GM23338 (cell line): ENCODE measurements at regions not wholly inside any gene's neighbourhood (a gene's known extent, or its start where the extent isn't known, plus 50 kb on each side); places are given as distances from the start of the nearest gene placed in this dataset.

Source experiments
- ATAC-seq: fragments of 200-7000 bp; cut with Tn5 transposase; 3 replicates; pipeline ENCODE4 v1.9.1; 2020
- DNase-seq: peaks from one replicate; pipeline ENCODE4 v3.0.0-alpha.2; 2015; ENCODE audit warnings: low spot score
- H2AFZ ChIP-seq: fragments of 200-600 bp; sonication (generic); 2 replicates; pipeline ENCODE4 v1.8.0; 2016; ENCODE audit warnings: antibody characterized with exemption, mild to moderate bottlenecking, moderate library complexity
- H3F3A ChIP-seq: fragments of 200-600 bp; sonication (generic); replicated peaks from 2 replicates; pipeline ENCODE4 v1.8.0; 2017; ENCODE audit warnings: antibody characterized with exemption, mixed run types, low read depth
- H3K27ac ChIP-seq: fragments of 200-600 bp; sonication (generic); 2 replicates; pipeline ENCODE4 v1.6.1; 2016; ENCODE audit warnings: low read depth
- H3K27me3 ChIP-seq: fragments of 200-600 bp; sonication (generic); 2 replicates; pipeline ENCODE4 v1.8.0; 2016; ENCODE audit warnings: mild to moderate bottlenecking, mixed run types, moderate library complexity; ENCODE audit not compliant: insufficient read depth
- H3K36me3 ChIP-seq: fragments of 200-600 bp; sonication (generic); 2 replicates; pipeline ENCODE4 v1.8.0; 2016; ENCODE audit warnings: mild to moderate bottlenecking; ENCODE audit not compliant: insufficient read depth
- H3K4me1 ChIP-seq: fragments of 200-600 bp; sonication (generic); 2 replicates; pipeline ENCODE4 v1.8.0; 2016; ENCODE audit warnings: mild to moderate bottlenecking, moderate library complexity; ENCODE audit not compliant: insufficient read depth
- H3K4me2 ChIP-seq: fragments of 200-600 bp; sonication (generic); 2 replicates; pipeline ENCODE4 v1.7.1; 2017; ENCODE audit warnings: mixed run types
- H3K4me3 ChIP-seq: fragments of 200-600 bp; sonication (generic); 2 replicates; pipeline ENCODE4 v1.6.1; 2016; ENCODE audit warnings: mixed run types
- H3K79me2 ChIP-seq: fragments of 200-600 bp; sonication (generic); replicated peaks from 2 replicates; pipeline ENCODE4 v1.8.0; 2017; ENCODE audit warnings: mild to moderate bottlenecking; ENCODE audit not compliant: insufficient read depth
- H3K9me2 ChIP-seq: fragments of 200-600 bp; sonication (generic); 2 replicates; pipeline ENCODE4 v1.8.0; 2017; ENCODE audit not compliant: insufficient read depth
- H4K20me1 ChIP-seq: fragments of 200-600 bp; sonication (generic); replicated peaks from 2 replicates; pipeline ENCODE4 v1.8.0; 2017; ENCODE audit warnings: mild to moderate bottlenecking; ENCODE audit not compliant: insufficient read depth
- H3K27ac Mint-ChIP-seq: 2 replicates; pipeline ENCODE4 v1.8.0; 2020; ENCODE audit warnings: inconsistent platforms, mild to moderate bottlenecking, moderate library complexity, mixed read lengths
- H3K27me3 Mint-ChIP-seq: 3 replicates; pipeline ENCODE4 v1.8.0; 2022; ENCODE audit warnings: low read depth, mild to moderate bottlenecking, moderate library complexity, mixed read lengths, inconsistent platforms; ENCODE audit not compliant: insufficient read depth, poor library complexity
- H3K36me3 Mint-ChIP-seq: 3 replicates; pipeline ENCODE4 v1.8.0; 2021; ENCODE audit warnings: low read depth, mild to moderate bottlenecking, inconsistent platforms, moderate library complexity, mixed read lengths
- H3K4me1 Mint-ChIP-seq: 3 replicates; pipeline ENCODE4 v1.8.0; 2020; ENCODE audit warnings: mild to moderate bottlenecking, inconsistent platforms, mixed read lengths
- H3K4me3 Mint-ChIP-seq: 3 replicates; pipeline ENCODE4 v1.8.0; 2021; ENCODE audit warnings: moderate library complexity, mild to moderate bottlenecking, inconsistent platforms, mixed read lengths
- H3K9me3 Mint-ChIP-seq: 3 replicates; pipeline ENCODE4 v1.8.0; 2020; ENCODE audit warnings: moderate library complexity, mild to moderate bottlenecking, inconsistent platforms, mixed read lengths
- CREB1 ChIP-seq: fragments of 250-450 bp; sonication (Bioruptor Pico); IDR thresholded peaks from 2 replicates; pipeline ENCODE4 v1.5.0; 2020; ENCODE audit warnings: low read depth, mild to moderate bottlenecking, moderate library complexity
- CTCF ChIP-seq, 2 experiments: fragments of 200-600 bp in 1 of 2; sonication (generic) in 1 of 2; conservative IDR thresholded peaks; 2 replicates each; pipeline versions ENCODE4 v1.5.1 to v1.6.1; 2016 to 2017; ENCODE audit warnings: antibody characterized with exemption in 2 of 2, low read depth in 2 of 2, mild to moderate bottlenecking in 2 of 2, moderate library complexity in 1 of 2
- EZH2 ChIP-seq: fragments of 200-600 bp; sonication (generic); IDR thresholded peaks from one replicate; pipeline ENCODE4 v1.8.0; 2017; ENCODE audit warnings: antibody characterized with exemption, mild to moderate bottlenecking, low read depth; ENCODE audit not compliant: unreplicated experiment
- EZH2phosphoT487 ChIP-seq: fragments of 200-600 bp; sonication (generic); IDR thresholded peaks from one replicate; pipeline ENCODE4 v1.8.1; 2018; ENCODE audit warnings: antibody characterized with exemption; ENCODE audit not compliant: unreplicated experiment
- JUNB ChIP-seq: IDR thresholded peaks from one replicate; pipeline ENCODE4 v1.6.1; 2016; ENCODE audit warnings: antibody characterized with exemption; ENCODE audit not compliant: unreplicated experiment
- NANOG ChIP-seq: IDR thresholded peaks from 2 replicates; pipeline ENCODE4 v1.6.1; 2016; ENCODE audit warnings: antibody characterized with exemption, borderline replicate concordance
- POLR2AphosphoS5 ChIP-seq: IDR thresholded peaks from 2 replicates; pipeline ENCODE4 v1.6.1; 2016; ENCODE audit warnings: antibody characterized with exemption, low read depth
- REST ChIP-seq: IDR thresholded peaks from one replicate; pipeline ENCODE4 v1.6.1; 2018; ENCODE audit warnings: antibody characterized with exemption; ENCODE audit not compliant: unreplicated experiment
- STAT1 ChIP-seq: IDR thresholded peaks from one replicate; pipeline ENCODE4 v1.6.1; 2016; ENCODE audit warnings: antibody characterized with exemption; ENCODE audit not compliant: unreplicated experiment
- ZNF114 ChIP-seq: fragments of 250-450 bp; sonication (Bioruptor Pico); IDR thresholded peaks from 2 replicates; pipeline ENCODE4 v1.5.0; 2020; ENCODE audit warnings: mild to moderate bottlenecking, moderate library complexity
- ZNF331 ChIP-seq: fragments of 250-450 bp; sonication (Bioruptor Pico); IDR thresholded peaks from 2 replicates; pipeline ENCODE4 v1.5.0; 2020; ENCODE audit warnings: low read depth, mild to moderate bottlenecking, moderate library complexity
- TF ChIP-seq, protein P1 (sequence below): IDR thresholded peaks from 2 replicates; pipeline ENCODE4 v1.6.1; 2016; ENCODE audit warnings: antibody characterized with exemption
- TF ChIP-seq, protein P2 (sequence below): fragments of 250-450 bp; sonication (Bioruptor Pico); IDR thresholded peaks from 2 replicates; pipeline ENCODE4 v1.5.0; 2020; ENCODE audit warnings: mild to moderate bottlenecking, moderate library complexity

- ATAC-seq (no peak), DNase-seq (no peak)
- H3K27me3 ChIP-seq, result no peaks in the 10 kb centered on the region
- no peak overlapping the region for H2AFZ ChIP-seq
- no peaks in the 10 kb centered on the region for H3K36me3 ChIP-seq
- no peak overlapping the region for H3K27ac Mint-ChIP-seq
- TF ChIP-seq JUNB (no peak), STAT1 (no peak), REST (no peak), ZNF114 (no peak), CREB1 (CRISPR knock-in tag) (no peak), EZH2phosphoT487 (no peak), ZNF331 (no peak), CTCF (conservative IDR thresholded peaks at IDR 0.05; ENCODE audit: low read depth in 2 of 2) (no peak), EZH2 (no peak), NANOG (no peak), POLR2AphosphoS5 (no peak)
- TF ChIP-seq, protein P1, sequence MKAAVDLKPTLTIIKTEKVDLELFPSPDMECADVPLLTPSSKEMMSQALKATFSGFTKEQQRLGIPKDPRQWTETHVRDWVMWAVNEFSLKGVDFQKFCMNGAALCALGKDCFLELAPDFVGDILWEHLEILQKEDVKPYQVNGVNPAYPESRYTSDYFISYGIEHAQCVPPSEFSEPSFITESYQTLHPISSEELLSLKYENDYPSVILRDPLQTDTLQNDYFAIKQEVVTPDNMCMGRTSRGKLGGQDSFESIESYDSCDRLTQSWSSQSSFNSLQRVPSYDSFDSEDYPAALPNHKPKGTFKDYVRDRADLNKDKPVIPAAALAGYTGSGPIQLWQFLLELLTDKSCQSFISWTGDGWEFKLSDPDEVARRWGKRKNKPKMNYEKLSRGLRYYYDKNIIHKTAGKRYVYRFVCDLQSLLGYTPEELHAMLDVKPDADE, result no peak
- TF ChIP-seq, protein P2, sequence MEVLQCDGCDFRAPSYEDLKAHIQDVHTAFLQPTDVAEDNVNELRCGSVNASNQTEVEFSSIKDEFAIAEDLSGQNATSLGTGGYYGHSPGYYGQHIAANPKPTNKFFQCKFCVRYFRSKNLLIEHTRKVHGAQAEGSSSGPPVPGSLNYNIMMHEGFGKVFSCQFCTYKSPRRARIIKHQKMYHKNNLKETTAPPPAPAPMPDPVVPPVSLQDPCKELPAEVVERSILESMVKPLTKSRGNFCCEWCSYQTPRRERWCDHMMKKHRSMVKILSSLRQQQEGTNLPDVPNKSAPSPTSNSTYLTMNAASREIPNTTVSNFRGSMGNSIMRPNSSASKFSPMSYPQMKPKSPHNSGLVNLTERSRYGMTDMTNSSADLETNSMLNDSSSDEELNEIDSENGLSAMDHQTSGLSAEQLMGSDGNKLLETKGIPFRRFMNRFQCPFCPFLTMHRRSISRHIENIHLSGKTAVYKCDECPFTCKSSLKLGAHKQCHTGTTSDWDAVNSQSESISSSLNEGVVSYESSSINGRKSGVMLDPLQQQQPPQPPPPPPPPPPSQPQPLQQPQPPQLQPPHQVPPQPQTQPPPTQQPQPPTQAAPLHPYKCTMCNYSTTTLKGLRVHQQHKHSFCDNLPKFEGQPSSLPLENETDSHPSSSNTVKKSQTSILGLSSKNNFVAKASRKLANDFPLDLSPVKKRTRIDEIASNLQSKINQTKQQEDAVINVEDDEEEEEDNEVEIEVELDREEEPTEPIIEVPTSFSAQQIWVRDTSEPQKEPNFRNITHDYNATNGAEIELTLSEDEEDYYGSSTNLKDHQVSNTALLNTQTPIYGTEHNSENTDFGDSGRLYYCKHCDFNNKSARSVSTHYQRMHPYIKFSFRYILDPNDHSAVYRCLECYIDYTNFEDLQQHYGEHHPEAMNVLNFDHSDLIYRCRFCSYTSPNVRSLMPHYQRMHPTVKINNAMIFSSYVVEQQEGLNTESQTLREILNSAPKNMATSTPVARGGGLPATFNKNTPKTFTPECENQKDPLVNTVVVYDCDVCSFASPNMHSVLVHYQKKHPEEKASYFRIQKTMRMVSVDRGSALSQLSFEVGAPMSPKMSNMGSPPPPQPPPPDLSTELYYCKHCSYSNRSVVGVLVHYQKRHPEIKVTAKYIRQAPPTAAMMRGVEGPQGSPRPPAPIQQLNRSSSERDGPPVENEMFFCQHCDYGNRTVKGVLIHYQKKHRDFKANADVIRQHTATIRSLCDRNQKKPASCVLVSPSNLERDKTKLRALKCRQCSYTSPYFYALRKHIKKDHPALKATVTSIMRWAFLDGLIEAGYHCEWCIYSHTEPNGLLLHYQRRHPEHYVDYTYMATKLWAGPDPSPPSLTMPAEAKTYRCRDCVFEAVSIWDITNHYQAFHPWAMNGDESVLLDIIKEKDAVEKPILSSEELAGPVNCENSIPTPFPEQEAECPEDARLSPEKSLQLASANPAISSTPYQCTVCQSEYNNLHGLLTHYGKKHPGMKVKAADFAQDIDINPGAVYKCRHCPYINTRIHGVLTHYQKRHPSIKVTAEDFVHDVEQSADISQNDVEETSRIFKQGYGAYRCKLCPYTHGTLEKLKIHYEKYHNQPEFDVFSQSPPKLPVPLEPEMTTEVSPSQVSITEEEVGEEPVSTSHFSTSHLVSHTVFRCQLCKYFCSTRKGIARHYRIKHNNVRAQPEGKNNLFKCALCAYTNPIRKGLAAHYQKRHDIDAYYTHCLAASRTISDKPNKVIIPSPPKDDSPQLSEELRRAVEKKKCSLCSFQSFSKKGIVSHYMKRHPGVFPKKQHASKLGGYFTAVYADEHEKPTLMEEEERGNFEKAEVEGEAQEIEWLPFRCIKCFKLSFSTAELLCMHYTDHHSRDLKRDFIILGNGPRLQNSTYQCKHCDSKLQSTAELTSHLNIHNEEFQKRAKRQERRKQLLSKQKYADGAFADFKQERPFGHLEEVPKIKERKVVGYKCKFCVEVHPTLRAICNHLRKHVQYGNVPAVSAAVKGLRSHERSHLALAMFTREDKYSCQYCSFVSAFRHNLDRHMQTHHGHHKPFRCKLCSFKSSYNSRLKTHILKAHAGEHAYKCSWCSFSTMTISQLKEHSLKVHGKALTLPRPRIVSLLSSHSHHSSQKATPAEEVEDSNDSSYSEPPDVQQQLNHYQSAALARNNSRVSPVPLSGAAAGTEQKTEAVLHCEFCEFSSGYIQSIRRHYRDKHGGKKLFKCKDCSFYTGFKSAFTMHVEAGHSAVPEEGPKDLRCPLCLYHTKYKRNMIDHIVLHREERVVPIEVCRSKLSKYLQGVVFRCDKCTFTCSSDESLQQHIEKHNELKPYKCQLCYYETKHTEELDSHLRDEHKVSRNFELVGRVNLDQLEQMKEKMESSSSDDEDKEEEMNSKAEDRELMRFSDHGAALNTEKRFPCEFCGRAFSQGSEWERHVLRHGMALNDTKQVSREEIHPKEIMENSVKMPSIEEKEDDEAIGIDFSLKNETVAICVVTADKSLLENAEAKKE (CRISPR knock-in tag), result no peak
- peaks cover 8% of the 10 kb centered on the region; the same call in 1 of the 2 replicates for H3K4me1 ChIP-seq
- H3F3A ChIP-seq, result no peaks in the 10 kb centered on the region
- no peak overlapping the region for H3K4me3 Mint-ChIP-seq
- H3K27me3 Mint-ChIP-seq, result peaks cover 4% of the 10 kb centered on the region
- H3K9me3 Mint-ChIP-seq, result peaks cover 3% of the 10 kb centered on the region; the same call in 2 of the 3 replicates
- H4K20me1 ChIP-seq, result no peaks in the 10 kb centered on the region
- no peaks in the 10 kb centered on the region; the same call in 2 of the 3 replicates for H3K36me3 Mint-ChIP-seq
- no peak overlapping the region for H3K4me3 ChIP-seq
- H3K79me2 ChIP-seq, result no peaks in the 10 kb centered on the region
- H3K27ac ChIP-seq, result no peak overlapping the region
- H3K4me2 ChIP-seq, result no peak overlapping the region
- H3K9me2 ChIP-seq, result no peaks in the 10 kb centered on the region
- peaks cover 14% of the 10 kb centered on the region for H3K4me1 Mint-ChIP-seq
These were observed 76.0 kb downstream of the METRNL start for GRCh38 chr17:83155128-83156121.
